GM21447 (cell line): ENCODE measurements at regions not wholly inside any gene's neighbourhood (a gene's known extent, or its start where the extent isn't known, plus 50 kb on each side); places are given as distances from the start of the nearest gene placed in this dataset.
"Not testable (repeated sequence)": the region's sequence is repeated elsewhere in the genome, so short reads cannot be mapped to it uniquely, and the experiment has no call there.

Experiments used
- ATAC-seq: cut with Tn5 transposase; IDR thresholded peaks from one replicate; pipeline ENCODE4 v1.9.1; 2021; ENCODE audit not compliant: unreplicated experiment

DNA sequence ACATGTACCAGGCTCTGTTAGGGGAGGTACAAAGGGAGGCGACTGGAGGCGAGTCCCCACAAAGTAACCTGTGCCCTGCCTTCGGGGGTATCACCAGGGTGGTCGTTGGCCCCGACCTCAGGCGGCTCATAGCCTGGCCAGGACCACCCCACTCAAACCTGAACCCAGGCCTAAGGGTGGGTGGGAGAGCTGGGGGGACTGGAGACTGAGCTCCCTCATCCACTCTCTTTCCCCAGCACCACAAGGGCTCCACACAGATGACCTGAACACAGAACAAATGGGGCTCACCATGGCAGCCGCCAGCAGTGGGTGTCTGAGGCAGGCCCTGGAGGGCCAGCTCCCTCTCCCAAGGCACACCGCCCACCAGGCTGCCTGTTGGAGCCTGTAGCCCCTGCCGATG, 120.6 kb upstream of the TNRC6C start:
- no peak for ATAC-seq

DNA sequence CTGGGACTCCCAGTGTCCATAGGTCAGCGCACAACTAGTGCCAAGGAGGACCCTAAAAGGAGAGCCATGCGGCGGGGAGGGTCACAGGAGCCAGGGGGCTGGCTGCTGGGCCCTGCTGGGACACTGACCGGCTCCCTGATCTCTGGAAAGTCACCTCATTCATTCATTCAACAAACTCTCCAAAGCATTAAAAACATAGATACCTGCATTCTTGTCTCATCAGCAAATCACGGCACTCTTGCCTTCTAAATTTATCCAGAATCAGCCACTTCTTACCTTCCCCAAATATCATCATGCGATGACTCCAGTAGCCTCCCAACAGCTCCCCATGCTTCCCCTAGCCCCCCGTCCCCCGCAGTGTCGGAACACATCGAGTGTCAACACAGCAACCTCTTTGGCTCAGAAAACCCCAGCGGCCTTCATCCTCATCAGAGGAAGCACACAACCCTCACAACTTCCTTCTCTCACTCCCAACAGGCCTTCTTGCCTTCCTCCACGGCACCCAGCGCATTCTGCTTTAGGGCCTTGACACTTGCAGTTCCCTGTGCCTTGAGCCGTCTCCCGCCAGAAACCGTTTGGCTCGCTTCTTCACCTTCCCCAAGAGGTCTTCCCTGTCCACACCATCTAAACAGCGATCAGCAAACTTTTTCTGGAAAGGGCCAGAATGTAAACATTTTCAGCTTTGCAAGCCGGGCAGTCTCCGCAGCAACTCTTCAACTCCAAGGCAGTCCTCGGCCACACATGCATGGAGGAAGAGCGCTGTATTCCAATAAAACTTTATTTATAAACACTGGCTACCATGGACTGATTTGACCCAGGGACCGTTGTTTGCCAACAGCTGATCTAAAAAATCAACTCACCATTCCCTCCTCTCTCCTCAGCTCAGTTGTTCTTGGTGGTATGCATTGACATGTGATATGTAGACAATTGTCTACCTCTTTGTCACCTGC, 119.5 kb upstream of the TNRC6C start:
- no peak for ATAC-seq

- no peak for ATAC-seq
These were observed 118.6 kb upstream of the TNRC6C start for GRCh38 chr17:77839698-77840512.

DNA sequence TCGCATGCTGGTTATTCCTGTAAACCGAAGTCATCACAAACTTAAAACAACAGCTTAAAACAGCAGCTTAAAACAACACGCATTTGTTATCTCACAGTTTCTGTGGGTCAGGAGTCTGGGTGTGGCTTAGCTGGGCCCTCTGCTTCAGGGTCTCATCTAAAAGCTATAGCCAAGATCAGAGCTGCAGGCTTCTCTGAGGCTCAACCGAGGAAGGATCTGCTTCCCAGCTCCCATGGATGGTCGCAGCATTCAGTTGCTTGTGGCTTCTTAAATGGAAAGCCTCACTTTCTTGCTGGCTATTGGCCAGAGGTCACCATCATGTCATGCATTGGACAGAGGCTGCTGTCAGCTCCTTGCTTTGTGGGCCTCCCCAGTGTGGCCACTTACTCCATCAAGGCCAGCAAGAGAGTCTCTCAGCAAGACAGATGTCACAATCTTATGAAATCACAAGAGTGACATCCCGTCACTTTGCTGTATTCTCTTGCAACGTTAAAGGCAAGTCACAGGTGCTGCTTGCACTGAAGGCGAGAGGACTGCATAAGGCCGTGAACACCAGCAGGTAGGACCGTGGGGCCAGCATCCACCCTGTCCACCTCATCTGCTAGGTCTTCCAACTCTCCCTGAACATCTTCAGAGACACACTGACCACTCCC, 117.9 kb upstream of the TNRC6C start:
- no peak for ATAC-seq

GRCh38 chr17:77841742-77842527, 116.6 kb upstream of the TNRC6C start:
- no peak for ATAC-seq

- no peak for ATAC-seq
These were observed 115.9 kb upstream of the TNRC6C start for GRCh38 chr17:77842528-77843147.

DNA sequence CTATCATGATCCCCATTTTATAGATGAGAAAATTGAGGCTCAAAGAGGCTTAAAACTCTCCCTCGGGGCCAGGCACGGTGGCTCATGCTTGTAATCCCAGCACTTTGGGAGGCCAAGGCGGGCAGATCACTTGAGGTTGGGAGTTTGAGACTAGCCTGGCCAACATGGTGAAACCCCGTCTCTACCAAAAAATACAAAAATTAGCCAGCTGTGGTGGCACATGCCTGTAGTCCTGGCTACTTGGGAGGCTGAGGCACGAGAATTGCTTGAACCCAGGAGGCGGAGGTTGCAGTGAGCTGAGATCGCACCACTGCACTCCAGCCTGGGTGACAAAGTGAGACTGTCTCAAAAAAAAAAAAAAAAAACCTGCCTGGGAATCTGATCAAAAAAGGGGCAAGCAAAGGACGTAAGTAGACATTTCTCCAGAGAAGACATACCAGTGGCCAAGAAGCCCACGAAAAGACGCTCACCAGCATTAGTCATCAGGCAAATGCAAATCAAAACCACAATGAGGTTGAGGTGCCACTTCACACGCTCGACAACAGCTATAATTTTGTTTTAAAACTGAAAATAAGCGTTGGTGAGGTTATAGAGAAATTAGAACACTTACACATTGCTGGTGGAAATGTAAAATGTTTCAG, 115.1 kb upstream of the TNRC6C start:
- not testable (repeated sequence) for ATAC-seq

GRCh38 chr17:77843896-77844295, 114.6 kb upstream of the TNRC6C start:
- ATAC-seq: no peak

GRCh38 chr17:77844681-77845080, 113.8 kb upstream of the TNRC6C start:
- ATAC-seq: no peak

- ATAC-seq: no peak
These were observed 112.8 kb upstream of the TNRC6C start for GRCh38 chr17:77845541-77846225.

DNA sequence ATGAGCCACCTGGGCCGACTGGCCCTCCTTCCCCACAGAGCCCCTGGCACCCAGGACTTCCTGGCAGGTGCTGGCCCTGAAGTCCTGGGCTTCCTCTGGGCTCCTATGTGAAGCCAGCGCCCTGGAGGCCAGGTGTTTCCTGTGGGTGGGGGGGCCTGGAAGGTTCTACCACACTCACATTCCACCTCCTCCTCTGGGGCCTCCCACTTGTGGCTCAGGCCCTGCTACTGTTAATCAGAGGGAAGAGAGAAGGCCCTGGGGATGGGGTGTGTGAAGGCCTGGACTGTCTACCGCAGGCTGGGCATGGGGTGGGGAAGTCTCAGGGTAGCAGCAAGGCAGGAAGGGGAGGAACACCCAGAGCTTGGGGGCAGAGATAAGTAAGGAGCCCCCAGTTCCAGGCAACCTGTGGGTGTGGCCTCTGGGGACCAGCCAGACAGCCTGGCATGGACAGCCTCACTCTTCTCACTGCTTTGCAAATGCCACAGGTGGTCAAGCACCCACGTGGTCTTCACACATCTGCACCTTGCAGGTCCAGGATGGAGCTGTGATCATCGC, 111.9 kb upstream of the TNRC6C start:
- ATAC-seq: no peak

DNA sequence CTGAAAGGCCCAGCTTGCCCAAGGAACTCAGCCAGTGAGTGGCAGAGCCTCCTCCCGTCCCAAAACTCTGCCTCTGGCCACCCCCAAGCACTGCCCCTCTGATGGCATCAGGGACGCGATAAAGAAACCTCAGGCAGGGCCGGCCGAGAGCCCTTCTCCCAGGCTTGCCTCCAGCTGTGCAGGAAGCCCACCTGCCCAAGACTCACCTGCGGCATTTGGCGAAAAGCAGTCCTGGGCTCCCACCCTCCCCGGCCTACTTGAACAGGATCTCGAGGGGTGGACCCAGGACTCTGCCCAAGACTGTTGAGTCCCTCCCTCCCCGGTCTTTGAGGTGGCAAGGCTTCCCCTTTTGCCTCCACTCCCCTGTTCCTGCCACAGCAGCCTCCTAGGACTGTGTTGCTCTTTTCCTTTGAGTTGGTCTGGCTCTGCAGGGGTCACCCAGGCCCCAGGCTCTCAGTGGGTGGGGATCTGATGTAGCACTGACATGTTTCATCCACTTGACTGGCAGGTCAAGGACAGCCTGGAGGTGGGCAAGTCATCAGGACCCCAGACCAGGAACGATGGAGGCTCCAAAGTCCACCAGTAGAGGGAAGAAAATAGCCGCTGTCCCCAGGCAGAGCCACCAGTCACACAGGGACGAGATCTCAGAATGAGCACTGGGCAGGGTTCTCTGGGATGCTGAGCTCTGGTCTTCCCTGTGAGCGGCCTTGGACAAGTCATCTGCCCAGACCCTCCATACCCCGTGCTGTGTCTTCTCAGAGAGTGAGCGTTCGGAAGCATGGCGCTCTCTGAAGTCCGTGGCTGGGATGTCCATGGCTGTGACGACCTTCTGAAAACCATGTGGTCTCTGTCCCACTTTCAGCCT, 111.0 kb upstream of the TNRC6C start:
- ATAC-seq: no peak

DNA sequence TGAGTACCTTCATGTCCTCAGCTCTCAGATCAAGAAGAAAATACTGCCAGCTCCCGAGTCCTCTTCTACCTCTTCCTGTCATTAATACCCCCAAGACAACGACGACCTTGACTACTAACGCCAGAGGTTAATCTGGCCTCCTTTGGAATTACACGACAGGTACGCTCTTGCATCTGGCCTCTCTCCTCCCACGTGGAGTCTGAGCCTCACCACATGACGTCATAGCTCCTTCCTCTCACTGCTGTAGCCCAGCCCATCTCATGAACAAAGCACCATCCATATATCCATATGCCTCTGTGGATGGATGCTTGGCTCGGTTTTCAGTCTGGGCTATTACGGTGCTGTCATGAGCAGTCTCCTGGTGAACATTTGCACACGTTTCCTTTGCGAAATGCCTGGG, 110.2 kb upstream of the TNRC6C start:
- no peak for ATAC-seq

- no peak for ATAC-seq
These were observed 109.3 kb upstream of the TNRC6C start for GRCh38 chr17:77849239-77849638.

GRCh38 chr17:77851921-77852320, 106.6 kb upstream of the TNRC6C start:
- ATAC-seq: no peak

DNA sequence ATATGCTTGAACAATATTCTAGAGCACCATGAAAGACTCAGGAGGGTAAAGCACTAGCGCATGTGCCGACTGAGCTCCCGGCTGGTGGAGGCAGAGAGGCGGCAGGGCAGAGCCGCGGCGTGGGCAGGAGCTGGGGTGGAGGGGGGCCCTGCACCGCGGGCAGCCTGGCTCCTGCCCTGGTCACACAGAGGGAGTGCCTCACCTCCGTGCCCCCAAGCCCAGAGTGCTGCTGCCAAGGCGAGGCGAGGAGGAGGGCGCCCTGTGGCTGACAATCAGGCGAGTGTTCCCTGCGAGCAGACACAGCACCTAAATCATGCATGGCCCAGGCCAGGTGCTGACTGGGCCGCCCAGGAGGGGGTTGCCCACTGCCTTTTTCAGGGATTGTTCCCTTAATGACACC, 105.8 kb upstream of the TNRC6C start:
- ATAC-seq: no peak

GRCh38 chr17:77853191-77853977, 105.1 kb upstream of the TNRC6C start:
- ATAC-seq: no peak
